ENCODE measurements at regions not wholly inside any gene's neighbourhood (a gene's known extent, or its start where the extent isn't known, plus 50 kb on each side); places are given as distances from the start of the nearest gene placed in this dataset.

GRCh38 chr6:14246876-14247275 lies 129.3 kb downstream of the CD83 start:
- TF ChIP-seq, protein P1, sequence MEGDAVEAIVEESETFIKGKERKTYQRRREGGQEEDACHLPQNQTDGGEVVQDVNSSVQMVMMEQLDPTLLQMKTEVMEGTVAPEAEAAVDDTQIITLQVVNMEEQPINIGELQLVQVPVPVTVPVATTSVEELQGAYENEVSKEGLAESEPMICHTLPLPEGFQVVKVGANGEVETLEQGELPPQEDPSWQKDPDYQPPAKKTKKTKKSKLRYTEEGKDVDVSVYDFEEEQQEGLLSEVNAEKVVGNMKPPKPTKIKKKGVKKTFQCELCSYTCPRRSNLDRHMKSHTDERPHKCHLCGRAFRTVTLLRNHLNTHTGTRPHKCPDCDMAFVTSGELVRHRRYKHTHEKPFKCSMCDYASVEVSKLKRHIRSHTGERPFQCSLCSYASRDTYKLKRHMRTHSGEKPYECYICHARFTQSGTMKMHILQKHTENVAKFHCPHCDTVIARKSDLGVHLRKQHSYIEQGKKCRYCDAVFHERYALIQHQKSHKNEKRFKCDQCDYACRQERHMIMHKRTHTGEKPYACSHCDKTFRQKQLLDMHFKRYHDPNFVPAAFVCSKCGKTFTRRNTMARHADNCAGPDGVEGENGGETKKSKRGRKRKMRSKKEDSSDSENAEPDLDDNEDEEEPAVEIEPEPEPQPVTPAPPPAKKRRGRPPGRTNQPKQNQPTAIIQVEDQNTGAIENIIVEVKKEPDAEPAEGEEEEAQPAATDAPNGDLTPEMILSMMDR (IDR thresholded peaks at IDR 0.05) = no peak
- Histone ChIP-seq H3K4me3 (no peak overlapping the region), H3K9me3 (no peaks in the 10 kb centered on the region), H3K27ac (no peak overlapping the region), H3K27me3 (no peaks in the 10 kb centered on the region), H3K4me1 (no peaks in the 10 kb centered on the region), H3K36me3 (no peaks in the 10 kb centered on the region)
- DNase-seq (ENCODE audit: low spot score) = no peak

- TF ChIP-seq, protein P1 (IDR thresholded peaks at IDR 0.05) = no peak
- no peak for DNase-seq (ENCODE audit: low spot score)
These were observed 133.0 kb downstream of the CD83 start for GRCh38 chr6:14250573-14250972.

DNA sequence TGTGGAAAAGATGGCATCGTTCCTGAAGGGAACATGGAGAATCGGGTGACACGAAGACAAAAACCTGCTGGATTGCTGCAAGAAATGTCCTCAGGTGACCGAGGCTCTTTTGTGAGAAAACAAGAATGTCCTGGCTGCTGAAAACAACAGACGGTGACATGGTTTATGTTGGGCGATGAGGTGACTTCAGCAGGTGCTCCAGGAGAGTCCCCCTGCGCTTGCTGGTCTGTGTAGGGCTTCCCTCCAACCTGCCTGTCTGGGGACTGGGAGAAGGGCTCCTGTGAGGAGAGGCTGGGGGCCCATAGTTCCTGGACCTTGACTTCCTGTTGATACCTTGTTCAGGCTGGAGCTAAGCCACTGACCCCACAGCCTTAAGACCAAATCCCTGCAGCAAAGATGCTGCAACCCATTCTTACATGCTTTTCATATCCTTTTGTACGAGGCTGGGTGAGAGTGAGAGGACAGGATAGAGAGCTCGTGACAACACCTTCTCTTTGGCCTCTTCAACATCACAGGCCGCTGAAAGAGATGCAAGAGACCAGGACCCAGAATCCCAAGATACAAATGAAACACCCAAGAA lies 134.8 kb downstream of the CD83 start:
- TF ChIP-seq, protein P1 (IDR thresholded peaks at IDR 0.05) = no peak
- Histone ChIP-seq H3K36me3 (no peaks in the 10 kb centered on the region), H3K9me3 (no peaks in the 10 kb centered on the region), H3K4me1 (no peaks in the 10 kb centered on the region), H3K27me3 (no peaks in the 10 kb centered on the region), H3K4me3 (no peak overlapping the region), H3K27ac (no peak overlapping the region)
- no peak for DNase-seq (ENCODE audit: low spot score)

More at GRCh38 chr6:14250573-14250972, 133.0 kb downstream of the CD83 start:
- no peak overlapping the region for H3K4me3 ChIP-seq
- no peaks in the 10 kb centered on the region for H3K36me3 ChIP-seq
- H3K9me3 ChIP-seq = no peaks in the 10 kb centered on the region
- no peaks in the 10 kb centered on the region for H3K4me1 ChIP-seq
- no peak overlapping the region for H3K27ac ChIP-seq
- no peaks in the 10 kb centered on the region for H3K27me3 ChIP-seq

- Histone ChIP-seq H3K4me1 (no peaks in the 10 kb centered on the region), H3K36me3 (no peaks in the 10 kb centered on the region), H3K9me3 (no peaks in the 10 kb centered on the region), H3K27me3 (no peaks in the 10 kb centered on the region), H3K27ac (no peak overlapping the region), H3K4me3 (no peak overlapping the region)
- TF ChIP-seq, protein P1 (IDR thresholded peaks at IDR 0.05) = no peak
- no peak for DNase-seq (ENCODE audit: low spot score)
These were observed 136.9 kb downstream of the CD83 start for GRCh38 chr6:14254505-14254904.

DNA sequence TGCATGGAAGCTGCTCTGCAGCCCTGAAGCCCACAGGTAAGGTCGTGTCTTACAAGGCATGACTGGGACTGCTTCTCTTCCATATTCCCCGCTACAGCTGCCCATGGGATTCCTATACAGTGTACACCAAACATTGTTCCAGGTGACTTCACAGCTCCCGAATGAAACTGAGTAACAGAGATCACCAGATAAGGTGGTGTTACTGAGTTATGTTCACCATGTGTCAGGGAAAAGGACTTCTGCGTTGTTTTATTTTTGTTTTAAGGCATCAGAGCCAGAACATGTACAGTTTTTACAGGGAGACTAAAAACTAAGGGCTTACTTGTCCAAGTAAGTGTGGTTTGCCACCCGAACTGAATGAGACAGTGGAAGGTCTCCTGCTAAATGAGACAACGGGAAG lies 138.3 kb downstream of the CD83 start:
- no peak for DNase-seq (ENCODE audit: low spot score)
- no peaks in the 10 kb centered on the region for H3K27me3 ChIP-seq
- H3K27ac ChIP-seq = no peak overlapping the region
- H3K9me3 ChIP-seq = no peaks in the 10 kb centered on the region
- TF ChIP-seq, protein P1 (IDR thresholded peaks at IDR 0.05) = no peak
- H3K4me3 ChIP-seq = no peak overlapping the region
- H3K4me1 ChIP-seq = no peaks in the 10 kb centered on the region
- H3K36me3 ChIP-seq = no peaks in the 10 kb centered on the region

DNA sequence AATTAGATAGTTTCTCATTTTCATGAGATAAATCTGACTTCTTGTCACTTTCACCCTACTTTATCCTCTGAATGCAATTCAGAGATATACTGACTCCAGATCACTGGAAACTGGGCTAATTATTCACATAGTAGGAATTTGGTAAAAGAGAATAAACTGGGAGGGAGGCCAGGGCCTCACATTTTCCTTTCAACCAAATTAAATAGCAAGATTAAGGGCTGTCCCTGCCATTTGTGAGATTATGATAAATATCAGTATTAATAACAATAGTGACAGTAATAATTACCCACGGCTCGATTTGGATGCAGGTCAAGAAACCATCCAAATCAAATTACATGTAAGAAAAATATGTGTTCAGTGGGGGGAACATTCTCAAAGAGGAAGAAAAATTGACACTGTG lies 140.5 kb downstream of the CD83 start:
- Histone ChIP-seq H3K27me3 (no peaks in the 10 kb centered on the region), H3K4me3 (no peak overlapping the region), H3K27ac (no peak overlapping the region), H3K9me3 (peaks cover 0 to 6% of the 10 kb centered on the region in 2 donors), H3K4me1 (no peaks in the 10 kb centered on the region), H3K36me3 (no peaks in the 10 kb centered on the region)
- TF ChIP-seq, protein P1 (IDR thresholded peaks at IDR 0.05) = no peak
- no peak for DNase-seq (ENCODE audit: low spot score)

Data from right atrium auricular region (tissue), 2 donors.